GM21723 (cell line): ENCODE measurements at regions not wholly inside any gene's neighbourhood (a gene's known extent, or its start where the extent isn't known, plus 50 kb on each side); places are given as distances from the start of the nearest gene placed in this dataset.
A peak's percentile ranks its signal among the peaks of the same experiment; 100 is the strongest.
"Not testable (repeated sequence)": the region's sequence is repeated elsewhere in the genome, so short reads cannot be mapped to it uniquely, and the experiment has no call there.

Experiments
- ATAC-seq: cut with Tn5 transposase; IDR thresholded peaks from one replicate; pipeline ENCODE4 v1.9.1; 2021; ENCODE audit warnings: mild to moderate bottlenecking, moderate library complexity; ENCODE audit not compliant: unreplicated experiment

DNA sequence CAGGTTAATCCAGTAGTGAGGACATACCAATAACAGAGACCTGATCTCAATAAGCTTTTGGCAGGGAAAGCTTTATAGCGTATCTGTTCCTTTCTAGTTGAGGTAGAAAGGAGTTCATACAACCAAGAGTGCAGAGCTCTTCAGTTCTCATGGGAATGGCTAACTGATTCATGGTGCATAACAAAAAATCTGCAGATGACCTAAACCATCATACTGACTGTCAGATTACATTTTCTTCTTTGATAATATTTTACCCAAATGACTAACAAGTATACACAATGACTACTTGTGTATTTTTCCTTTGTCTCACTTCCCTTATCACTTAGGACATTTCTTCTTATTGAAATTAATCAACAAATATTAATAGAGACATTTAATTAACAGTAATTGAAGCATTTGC is 140.0 kb upstream of the SERTAD2 start:
- ATAC-seq = no peak

DNA sequence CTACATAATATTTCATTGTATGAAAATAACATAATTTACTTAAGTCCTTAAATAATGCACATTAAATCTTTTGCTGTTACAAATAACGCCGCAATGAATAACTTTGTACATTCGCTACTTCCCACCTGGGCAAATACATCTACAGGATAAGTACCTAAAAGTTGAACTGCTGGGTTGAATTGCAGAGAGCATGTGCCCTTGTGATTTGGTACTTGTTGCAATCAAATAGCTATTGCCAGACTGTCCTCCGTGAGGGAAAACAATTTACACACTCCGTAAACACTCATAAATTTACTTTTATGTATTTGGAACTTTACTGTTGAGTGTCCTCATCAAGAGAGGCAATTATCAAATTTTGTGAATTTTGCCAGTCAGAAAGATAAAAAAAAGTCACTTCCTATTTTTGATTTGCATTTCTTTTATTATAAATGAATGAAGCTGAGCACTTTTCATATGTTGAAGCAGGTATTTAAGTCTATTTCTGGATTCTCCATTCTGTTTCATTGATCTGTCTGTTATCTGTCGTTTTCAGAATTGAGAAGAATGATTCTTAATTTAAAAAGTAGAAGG is 140.8 kb upstream of the SERTAD2 start:
- no peak for ATAC-seq

DNA sequence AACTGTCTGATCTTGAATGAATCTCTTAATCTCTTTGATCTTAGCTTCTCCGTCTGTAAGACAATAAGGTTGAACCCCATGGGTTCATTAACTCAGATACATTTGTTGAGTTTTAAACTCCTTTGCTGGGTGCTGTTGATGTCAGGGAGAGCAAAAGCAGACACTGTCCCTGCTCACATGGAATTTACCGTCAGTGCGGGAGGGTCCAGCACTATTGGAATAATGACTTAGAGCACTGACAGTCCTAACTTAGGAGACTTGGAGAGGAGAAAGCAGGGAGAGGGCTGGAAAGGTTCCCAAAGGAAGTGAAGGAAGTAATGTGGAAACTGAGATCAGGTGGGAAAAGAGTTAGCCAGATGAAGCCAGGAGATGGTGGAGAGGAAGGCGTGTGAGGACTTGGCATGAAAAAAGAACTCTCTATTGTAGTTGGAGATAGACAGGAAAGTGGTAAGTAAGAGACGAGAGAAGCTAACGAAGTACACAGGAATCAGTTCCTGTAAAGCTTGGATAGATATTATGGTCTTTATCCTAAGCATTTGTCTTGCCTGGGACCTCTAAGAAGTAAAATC is 141.4 kb upstream of the SERTAD2 start:
- ATAC-seq = no peak

DNA sequence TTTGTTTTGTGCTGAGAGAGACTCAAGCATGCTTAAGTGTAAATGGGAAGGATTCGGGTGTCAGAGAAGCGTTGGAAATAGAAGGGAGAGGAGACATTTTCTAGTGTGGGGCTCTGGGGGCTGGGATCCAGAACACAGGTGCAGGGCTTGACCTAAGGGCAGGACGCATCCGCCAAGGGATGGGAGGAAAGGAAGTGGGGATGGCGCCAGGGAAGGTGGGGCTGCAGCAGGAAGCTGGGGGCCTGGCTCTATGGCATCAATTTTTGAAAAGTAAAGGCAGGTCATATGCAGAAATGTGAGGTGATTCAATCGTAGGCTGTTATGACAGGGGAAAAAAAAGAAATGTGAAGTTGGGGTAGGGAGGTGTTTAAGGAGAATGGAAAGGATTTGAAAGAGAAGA is 143.2 kb upstream of the SERTAD2 start:
- no peak for ATAC-seq

- ATAC-seq = no peak
Measured at GRCh38 chr2:64797881-64798575, 144.3 kb upstream of the SERTAD2 start.

DNA sequence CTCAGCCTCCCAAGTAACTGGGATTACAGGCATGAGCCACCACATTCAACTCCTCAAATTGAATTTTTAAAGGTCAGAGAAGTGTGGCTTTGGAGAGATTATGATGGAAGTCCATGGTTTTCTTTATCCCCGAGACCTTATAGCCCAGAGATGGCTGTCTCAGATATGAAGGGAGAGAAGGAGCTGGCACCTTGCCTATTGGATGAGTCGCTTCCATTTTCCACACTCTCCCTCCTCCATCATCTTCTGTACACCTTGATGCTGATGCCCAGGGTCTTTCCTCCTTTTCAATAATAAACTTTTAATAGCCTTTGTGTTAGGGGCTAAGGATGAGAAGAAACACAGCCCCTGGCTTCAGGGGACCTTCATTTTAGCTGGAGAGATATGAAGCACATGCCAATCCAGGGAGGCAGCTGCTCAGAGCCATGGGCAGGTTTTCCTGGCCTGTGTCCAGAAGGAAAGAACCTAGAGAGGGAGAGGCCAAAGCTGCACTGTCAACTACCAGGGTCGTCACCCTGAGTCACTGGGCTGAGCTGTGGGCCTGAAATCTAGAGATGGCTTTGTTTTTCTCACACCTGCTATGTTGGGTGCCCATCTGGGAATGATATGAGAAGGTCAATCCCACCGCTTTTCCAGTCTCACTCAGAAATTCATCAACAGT is 146.0 kb upstream of the SERTAD2 start:
- ATAC-seq = no peak

DNA sequence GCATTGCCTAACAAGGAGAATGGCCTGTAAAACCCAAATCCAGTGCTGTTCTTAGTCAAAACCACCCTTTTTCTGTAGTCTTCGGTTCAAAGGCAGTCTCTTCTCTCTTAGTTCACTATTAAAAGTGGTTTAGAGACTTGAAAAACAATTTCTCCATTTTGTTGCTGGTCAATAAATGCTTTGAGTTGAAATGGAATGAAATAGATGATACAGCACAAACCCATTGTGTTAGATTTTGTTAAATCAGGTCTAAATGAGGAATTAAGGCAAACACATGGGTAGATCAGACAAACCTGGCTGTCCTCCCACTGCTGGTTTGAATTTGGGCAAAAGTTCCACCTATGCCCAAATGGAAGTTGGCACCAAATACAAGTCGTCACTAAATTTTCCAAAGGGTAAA is 150.1 kb upstream of the SERTAD2 start:
- ATAC-seq = no peak

GRCh38 chr2:64804651-64805050 is 150.9 kb upstream of the SERTAD2 start:
- ATAC-seq = no peak

GRCh38 chr2:64807417-64807816 is 153.7 kb upstream of the SERTAD2 start:
- peak; percentile 89 for ATAC-seq

GRCh38 chr2:64808092-64808491 is 154.4 kb upstream of the SERTAD2 start:
- ATAC-seq = no peak

DNA sequence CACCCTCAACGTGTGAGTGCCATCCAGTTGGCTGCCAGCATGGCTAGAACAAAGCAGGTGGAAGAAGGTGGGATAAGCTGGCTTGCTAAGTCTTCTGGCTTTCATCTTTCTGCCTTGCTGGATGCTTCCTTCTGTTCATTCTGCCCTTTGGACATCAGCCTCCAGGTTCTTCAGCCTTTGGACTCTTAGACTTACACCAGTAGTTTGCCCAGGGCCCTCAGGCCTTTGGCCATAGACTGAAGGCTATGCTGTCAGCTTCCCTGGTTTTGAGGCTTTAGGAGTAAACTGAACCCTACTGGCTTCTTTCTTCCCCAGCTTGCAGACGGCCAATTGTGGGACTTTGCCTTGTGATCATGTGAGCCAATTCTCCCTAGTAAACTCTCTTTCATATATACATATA is 155.0 kb upstream of the SERTAD2 start:
- no peak for ATAC-seq

DNA sequence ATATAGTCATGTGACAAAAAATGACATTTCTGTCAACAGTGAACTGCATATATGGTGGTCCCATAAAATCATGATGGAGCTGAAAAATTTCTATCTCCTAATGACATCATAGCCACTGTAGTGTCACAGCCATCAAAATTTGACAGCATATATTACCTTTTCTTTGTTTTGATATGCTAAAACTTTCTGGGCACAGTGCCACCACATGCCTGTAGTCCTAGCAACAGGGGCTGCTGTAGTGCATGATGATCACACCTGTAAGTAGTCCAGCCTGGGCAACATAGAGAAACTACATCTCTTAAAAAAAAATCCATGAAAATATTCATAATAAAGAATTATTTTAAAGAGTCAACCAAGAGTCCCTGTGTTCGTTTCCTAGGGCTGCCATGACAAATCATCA is 155.5 kb upstream of the SERTAD2 start:
- no peak for ATAC-seq

DNA sequence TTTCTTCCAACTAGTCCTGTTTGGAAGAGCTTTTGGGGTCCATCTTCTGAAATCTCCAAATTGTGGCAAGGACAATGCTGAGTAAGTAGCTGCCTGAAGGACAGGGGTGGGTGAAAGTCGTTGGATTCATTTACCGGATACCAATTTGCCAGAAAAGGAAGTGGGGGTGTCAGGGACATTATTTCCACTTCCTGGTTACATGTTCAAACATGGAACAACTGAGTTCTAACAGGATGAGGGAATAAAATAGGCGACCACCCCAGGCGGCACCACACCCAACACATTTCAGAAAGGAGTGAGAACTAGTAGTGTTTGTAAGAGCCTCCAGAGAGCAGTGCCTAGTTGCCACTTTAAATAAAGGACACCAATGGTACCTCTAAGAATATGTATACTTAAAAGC is 158.6 kb upstream of the SERTAD2 start:
- no peak for ATAC-seq

DNA sequence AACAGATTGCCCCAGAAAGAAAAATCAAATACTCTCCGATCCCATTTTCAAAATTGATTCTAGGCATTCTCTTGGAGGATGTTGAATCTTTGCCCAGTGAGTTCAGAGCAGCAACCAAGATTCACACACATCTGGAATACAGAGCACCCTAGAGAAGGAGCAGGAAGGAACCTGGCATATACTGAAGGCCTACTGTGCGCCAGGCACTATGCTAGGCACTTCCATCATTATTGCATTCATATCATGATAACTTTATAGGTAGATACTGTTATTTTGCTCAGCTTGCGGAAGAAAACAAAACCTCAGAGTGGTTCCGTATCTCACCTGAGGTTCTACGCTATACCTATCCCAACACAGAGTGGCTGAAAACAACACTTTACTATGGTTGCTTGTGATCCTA is 160.3 kb upstream of the SERTAD2 start:
- no peak for ATAC-seq

DNA sequence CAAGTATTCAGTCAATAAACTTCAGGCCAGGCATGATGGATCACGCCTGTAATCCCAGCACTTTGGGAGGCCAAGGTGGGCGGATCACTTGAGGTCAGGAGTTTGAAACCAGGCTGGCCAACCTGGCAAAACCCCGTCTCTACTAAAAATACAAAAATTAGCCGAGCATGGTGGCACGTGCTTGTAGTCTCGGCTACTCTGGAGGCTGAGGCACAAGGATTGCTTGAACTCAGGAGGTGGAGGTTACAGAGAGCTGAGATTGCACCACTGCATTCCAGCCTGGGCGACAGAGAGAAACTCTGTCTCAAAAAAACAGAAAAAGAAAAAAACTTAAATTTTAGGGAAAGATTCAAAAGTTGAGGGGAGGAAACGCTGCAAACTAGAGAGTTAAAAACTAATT is 162.8 kb upstream of the SERTAD2 start:
- not testable (repeated sequence) for ATAC-seq

GRCh38 chr2:64817453-64817852 is 163.7 kb upstream of the SERTAD2 start:
- ATAC-seq = no peak

DNA sequence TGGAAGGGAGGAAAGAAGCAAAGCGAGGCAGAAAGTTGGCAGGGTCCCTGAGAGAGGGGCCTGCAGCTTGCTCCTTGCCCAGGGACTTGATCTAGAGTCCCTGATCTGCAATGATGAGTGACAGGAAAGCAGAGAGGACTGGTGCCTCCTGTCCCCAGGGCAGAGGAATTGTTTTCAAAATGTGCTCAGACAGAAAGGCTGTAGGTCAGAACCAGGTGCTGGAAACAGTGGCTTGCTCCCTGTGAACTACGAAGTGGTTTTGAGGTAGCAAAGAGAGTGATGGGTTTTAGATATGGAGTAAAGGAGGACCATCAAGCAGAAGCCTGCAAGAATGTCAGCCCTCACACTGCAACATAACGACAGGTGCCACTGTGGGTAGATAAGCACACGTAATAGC is 164.9 kb upstream of the SERTAD2 start:
- no peak for ATAC-seq

DNA sequence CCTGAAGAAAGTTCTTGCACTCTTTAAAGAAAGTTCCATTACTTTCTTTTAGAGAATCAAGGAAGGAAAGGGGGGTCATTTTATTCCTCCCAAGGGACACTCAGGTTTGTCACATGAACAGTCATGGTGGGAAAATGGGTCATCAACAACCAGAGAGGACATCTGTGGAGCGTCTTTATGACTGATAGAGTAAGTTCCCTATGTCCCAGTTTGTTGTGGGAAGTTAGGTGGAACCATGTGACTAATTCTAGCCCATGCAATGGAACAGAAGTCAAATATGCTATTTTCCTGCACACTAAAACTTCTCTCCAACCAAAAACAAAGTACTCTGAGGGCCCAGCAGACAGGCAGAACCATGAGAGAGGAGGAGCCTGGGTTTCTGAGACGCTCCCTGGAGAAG is 165.6 kb upstream of the SERTAD2 start:
- ATAC-seq = no peak

DNA sequence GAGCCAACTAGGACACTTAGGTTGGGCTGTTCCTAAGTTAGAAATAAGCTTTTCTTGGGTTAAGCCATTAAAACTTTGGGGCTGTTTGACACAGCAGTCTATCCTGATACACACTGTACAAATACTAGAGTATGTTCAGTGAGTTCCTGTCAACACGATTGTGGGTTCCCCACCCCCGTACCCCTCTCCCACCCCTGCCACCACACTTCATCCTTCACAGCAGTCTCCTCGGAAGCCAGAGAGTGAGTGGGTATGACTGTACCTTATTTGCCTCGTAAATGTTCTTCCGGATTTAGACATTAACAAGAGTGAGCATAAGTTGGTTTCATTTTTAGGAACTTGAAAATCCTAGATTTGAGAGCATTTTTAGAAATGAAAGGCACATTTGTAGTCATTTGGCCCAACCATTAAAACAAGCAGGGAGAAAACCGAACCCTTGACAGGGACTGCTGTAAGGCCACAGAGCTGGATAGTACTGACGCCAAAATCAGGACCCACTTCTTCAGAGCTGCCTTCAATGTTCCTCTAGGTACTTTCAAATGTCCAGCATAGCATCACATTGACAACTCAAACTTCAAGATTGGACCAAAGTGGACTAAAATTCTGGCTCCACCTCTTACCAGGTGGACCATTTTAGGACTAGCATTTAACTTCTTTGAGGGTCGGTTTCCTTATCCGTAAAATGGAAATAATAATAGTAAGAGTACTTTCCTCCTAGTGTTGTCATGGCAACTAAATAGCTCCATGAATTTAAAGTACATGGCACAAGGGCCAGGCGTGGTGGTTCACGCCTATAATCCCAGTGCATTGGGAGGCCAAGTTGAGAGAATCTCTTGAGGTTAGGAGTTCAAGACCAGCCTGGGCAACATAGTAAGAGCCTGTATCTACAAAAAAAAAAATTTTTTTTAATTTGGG is 166.3 kb upstream of the SERTAD2 start:
- peak; percentile 94 for ATAC-seq

- ATAC-seq = no peak
Measured at GRCh38 chr2:64820901-64821300, 167.2 kb upstream of the SERTAD2 start.

DNA sequence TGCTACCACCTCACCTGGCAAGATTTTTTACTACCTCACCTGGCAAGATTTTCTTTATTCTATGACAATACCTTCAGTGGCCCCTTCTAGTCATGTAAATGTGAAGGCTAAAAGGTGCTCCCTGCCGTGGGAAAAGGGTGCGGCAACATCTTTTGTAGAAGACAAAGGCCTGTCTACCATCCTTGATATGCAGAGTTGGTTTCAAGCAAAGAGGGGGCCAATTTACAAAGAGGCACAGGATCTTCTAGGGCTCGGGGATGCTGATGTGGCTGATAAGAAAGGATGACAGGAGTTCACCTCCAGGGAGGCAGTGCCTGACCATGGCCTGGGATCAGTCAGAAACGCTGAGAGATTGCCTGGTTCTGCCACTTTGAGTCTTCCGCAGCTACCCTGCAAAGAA is 165.4 kb upstream of the SLC1A4 start:
- no peak for ATAC-seq
